Hepatocyte (in vitro differentiated cells): ENCODE measurements at regions not wholly inside any gene's neighbourhood (a gene's known extent, or its start where the extent isn't known, plus 50 kb on each side); places are given as distances from the start of the nearest gene placed in this dataset.

Experiments
- CTCF ChIP-seq: fragments of 200-600 bp; sonication (generic); IDR thresholded peaks from 2 replicates; pipeline ENCODE4 v1.5.1; 2016; ENCODE audit warnings: antibody characterized with exemption, mild to moderate bottlenecking; ENCODE audit not compliant: poor library complexity
- EZH2 ChIP-seq: fragments of 200-600 bp; sonication (generic); IDR thresholded peaks from 2 replicates; pipeline ENCODE4 v1.6.1; 2016; ENCODE audit warnings: antibody characterized with exemption, mild to moderate bottlenecking, borderline replicate concordance

GRCh38 chr1:221439747-221440501 is 302.0 kb downstream of the DUSP10 start:
- no peak for TF ChIP-seq CTCF
- TF ChIP-seq EZH2, result no peak
